ENCODE measurements at regions not wholly inside any gene's neighbourhood (a gene's known extent, or its start where the extent isn't known, plus 50 kb on each side); places are given as distances from the start of the nearest gene placed in this dataset.
"Not testable (repeated sequence)": the region's sequence is repeated elsewhere in the genome, so short reads cannot be mapped to it uniquely, and the experiment has no call there.

DNA sequence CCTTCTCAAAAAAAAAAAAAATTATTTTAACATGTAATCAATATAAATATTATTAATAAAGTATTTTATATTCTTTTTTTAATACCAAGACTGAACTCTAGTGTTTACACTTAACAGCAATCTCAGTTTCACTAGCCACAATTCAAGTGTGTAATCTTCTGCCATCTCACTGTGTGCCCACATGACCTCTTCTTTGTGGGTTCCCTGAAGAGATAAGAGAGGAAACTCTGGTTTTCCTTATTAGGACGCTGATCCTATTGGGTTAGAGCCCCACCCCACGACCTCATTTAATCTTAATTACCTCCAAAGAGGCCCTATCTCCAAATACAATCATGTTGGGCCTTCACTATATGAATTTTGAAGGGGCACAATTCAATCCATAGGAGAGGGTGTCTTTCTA, 177.6 kb downstream of the STK31 start:
- no peaks in the 10 kb centered on the region for H3K36me3 Mint-ChIP-seq (ENCODE audit: low read depth)
- DNase-seq: no peak
- POLR2A ChIA-PET: no interaction called here
- H3K9me3 Mint-ChIP-seq: no peaks in the 10 kb centered on the region
- H3K4me3 Mint-ChIP-seq: no peak overlapping the region
- peaks cover 5% of the 10 kb centered on the region for H3K4me1 Mint-ChIP-seq
- CTCF ChIA-PET: no interaction called here
- H3K27me3 Mint-ChIP-seq: peaks cover 12% of the 10 kb centered on the region
- H3K27ac Mint-ChIP-seq: no peak overlapping the region

DNA sequence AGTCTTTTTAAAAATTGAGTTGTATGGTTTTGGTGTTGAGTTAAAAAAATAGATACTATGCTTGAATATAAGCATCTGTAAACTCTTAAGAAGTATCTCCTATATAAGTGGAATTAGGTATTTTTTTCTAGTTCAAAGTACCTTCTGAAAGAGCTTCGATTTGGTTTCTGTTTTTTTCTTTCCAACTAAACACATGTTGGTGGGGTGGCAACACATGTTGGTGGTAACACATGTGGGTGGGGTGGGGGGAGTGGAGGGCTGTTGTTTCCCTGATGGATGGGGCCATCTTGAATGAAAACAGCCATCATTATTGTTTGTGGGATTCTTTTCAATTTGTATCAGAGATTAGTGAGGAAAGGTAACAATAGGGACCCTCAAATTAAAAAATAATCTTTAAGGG, 178.9 kb downstream of the STK31 start:
- no peak overlapping the region for H3K27ac Mint-ChIP-seq
- H3K36me3 Mint-ChIP-seq (ENCODE audit: low read depth): no peaks in the 10 kb centered on the region
- POLR2A ChIA-PET: no interaction called here
- DNase-seq: no peak
- H3K27me3 Mint-ChIP-seq: peaks cover 21% of the 10 kb centered on the region
- H3K4me3 Mint-ChIP-seq: no peak overlapping the region
- CTCF ChIA-PET: no interaction called here
- H3K4me1 Mint-ChIP-seq: peaks cover 16% of the 10 kb centered on the region
- H3K9me3 Mint-ChIP-seq: no peaks in the 10 kb centered on the region

DNA sequence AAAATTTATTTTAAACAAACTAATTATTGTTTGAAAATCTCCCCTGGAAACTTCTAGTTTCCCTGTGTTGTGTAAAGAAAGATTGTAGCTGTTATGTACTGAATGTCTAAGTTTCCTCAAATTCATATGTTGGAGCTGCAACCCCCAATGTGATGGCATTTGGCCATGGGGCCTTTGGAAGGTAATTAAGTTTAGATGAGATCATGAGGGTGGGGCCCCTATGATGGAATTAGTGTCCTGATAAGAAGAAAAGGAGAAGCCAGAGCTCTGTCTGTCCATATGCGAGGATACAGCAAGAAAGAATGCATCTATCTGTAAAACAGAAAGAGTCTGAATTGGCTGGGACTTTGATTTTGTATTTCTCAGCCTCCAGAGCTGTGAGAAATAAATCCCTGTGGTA, 179.5 kb downstream of the STK31 start:
- ChIA-PET CTCF (no interaction called here), POLR2A (no interaction called here)
- H3K36me3 Mint-ChIP-seq (ENCODE audit: low read depth): no peaks in the 10 kb centered on the region
- no peak overlapping the region for H3K4me3 Mint-ChIP-seq
- H3K27ac Mint-ChIP-seq: no peak overlapping the region
- H3K27me3 Mint-ChIP-seq: peaks cover 22% of the 10 kb centered on the region
- DNase-seq: no peak
- H3K9me3 Mint-ChIP-seq: no peaks in the 10 kb centered on the region
- H3K4me1 Mint-ChIP-seq: peaks cover 22% of the 10 kb centered on the region

DNA sequence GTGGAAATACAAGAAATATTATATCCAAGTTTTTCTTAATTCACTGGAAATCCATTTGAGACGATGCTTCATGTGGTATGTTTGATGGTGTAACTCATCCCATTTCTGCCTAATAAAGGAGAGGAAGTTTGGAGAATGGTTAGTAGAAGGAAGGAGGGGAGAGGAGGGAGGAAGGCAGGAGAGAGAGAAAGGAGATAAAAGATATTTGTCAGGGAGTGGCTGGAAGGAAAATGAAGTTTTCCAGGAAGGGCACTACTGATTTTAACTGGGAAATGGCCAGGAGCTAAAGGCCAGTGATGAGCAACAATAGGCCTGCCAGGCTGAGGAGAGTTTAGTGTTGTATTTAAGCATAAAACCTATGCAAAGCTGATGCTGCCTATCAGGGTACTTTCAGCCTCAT, 182.0 kb downstream of the STK31 start:
- Mint-ChIP-seq H3K36me3 (ENCODE audit: low read depth) (no peaks in the 10 kb centered on the region), H3K27me3 (peaks cover 24% of the 10 kb centered on the region), H3K4me1 (peaks cover 35% of the 10 kb centered on the region), H3K27ac (no peak overlapping the region), H3K9me3 (no peaks in the 10 kb centered on the region), H3K4me3 (no peak overlapping the region)
- no peak for DNase-seq
- ChIA-PET CTCF (no interaction called here), POLR2A (no interaction called here)

DNA sequence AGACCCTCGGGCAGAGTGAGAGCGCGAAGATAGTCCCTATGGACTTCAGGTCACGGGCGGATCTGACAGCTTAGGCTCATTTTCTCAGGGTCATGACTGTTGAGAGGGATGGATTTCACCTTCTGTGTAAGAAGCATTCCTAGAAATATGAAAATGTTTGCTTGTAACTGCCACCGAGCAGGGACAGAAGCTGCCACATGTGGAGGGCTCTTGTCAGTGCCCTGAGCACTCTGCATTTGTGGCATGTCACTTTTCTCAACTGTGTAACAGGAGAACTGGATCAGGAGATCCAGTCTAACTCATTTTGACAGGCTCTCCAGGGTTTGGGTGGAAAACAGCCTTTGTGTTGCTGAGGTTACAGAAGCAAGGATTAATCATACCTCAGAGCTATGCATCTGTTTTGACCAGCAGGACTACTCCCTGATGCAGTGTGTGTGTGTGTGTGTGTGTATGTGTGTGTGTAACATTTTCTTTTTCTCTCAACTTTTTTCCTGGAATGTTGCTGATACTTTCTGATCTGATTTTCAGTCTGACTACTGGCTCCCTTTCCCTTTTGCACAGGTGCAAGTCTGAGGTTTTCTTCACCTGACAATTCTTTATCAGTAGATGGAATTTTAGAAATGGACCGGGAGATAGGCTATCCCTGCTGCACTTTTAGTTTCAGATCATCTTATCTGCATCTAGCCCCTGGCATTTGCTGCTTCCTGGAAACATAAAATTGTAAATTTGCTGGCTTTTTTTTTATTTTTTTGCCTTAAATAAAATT, 183.3 kb downstream of the STK31 start:
- Mint-ChIP-seq H3K9me3 (no peaks in the 10 kb centered on the region), H3K27ac (no peak overlapping the region), H3K27me3 (peaks cover 24% of the 10 kb centered on the region), H3K4me3 (no peak overlapping the region), H3K4me1 (peaks cover 30% of the 10 kb centered on the region), H3K36me3 (ENCODE audit: low read depth) (no peaks in the 10 kb centered on the region)
- DNase-seq: no peak
- ChIA-PET POLR2A (no interaction called here), CTCF (no interaction called here)

DNA sequence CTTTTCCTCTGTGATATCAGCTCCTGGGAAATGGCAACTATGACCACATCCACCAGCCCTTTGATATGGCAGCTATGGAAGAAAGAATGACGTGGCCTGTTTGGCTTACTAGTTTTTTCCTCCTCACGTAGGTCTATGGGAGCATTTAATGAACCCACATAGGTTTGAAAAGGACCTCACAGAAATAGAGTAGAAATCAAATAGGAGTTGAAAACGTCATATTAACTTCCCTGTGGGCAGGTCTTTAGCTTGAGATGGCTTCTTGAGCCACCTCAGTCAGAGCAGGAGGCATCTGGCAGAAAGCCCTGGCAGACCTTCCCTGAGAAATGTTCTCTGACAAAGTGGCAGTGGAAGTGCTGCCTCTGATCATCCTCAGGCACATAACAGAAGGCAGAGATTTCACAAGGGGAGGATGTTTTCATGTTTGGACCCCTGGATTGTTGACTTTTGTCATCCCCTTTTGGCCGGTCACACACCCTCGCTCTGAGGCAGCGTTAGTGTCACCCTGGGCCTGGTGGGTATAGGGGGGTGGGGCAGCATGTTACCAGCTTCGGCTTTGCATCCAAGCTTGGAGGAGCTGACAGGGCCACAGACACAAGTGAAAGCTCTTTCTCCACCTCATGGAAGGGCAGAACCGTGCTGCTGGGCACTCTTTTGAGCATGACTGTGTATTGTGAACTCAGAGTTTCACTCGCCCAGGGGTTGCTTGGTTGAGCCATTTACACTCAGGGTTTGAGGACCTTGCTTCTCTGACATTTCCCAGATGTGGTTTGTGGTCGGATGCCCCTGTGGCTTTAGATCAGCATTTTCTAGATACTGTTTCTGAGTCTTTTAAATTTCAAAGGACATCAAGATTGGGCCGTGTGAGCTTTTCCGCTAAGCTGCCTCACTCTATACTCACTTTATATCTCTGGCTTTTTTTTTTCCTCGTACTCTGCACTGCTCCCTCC, 184.2 kb downstream of the STK31 start:
- ChIA-PET POLR2A (interaction anchor here (1.4 kb wide), 1 partner anchor 10 kb away, joined by 3 read pairs; no protein-coding TSS in a partner anchor), CTCF (no interaction called here)
- Mint-ChIP-seq H3K36me3 (ENCODE audit: low read depth) (no peaks in the 10 kb centered on the region), H3K9me3 (no peaks in the 10 kb centered on the region), H3K27ac (peak overlapping the region; percentile 13), H3K4me1 (peaks cover 30% of the 10 kb centered on the region), H3K27me3 (peaks cover 24% of the 10 kb centered on the region), H3K4me3 (no peak overlapping the region)
- DNase-seq: peak; percentile 70

DNA sequence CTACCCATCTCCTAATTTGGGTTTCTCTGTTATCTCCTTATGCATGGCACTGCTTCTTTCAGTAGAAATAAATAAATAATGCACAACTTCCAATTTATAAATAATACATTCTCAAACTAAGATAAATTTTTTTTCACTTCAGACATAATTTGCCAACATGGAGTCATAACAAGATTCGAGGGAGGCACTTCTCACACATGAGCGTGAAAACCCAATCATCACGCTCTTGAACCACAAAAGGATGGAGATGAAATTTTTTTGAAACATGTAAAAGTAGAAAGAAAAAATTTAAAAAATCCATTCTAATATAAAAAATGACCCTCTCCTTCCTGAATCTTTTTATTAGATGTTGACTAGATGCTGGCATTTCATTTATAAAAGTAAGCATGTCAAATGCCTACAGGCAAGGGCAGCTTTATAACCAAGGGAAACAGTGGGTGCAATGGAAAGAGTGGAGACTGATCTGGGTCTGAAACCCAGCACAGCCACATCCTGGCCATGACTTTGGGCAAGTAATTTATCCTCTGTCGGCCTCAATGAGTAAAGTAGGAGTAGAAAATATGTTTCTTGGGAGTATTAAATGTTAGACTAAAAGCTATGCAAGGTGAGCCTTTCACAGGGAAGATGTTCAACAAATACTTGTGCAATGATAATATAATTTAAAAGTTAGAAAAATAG, 185.0 kb downstream of the STK31 start:
- ChIA-PET CTCF (no interaction called here), POLR2A (interaction anchor here (0.8 to 1.4 kb wide), 2 partner anchors 10 to 11 kb away, joined by 3 read pairs; no protein-coding TSS in a partner anchor)
- Mint-ChIP-seq H3K27ac (peak overlapping the region; percentile 13), H3K4me1 (peaks cover 30% of the 10 kb centered on the region), H3K4me3 (no peak overlapping the region), H3K9me3 (no peaks in the 10 kb centered on the region), H3K36me3 (ENCODE audit: low read depth) (no peaks in the 10 kb centered on the region), H3K27me3 (peaks cover 20% of the 10 kb centered on the region)
- no peak for DNase-seq

DNA sequence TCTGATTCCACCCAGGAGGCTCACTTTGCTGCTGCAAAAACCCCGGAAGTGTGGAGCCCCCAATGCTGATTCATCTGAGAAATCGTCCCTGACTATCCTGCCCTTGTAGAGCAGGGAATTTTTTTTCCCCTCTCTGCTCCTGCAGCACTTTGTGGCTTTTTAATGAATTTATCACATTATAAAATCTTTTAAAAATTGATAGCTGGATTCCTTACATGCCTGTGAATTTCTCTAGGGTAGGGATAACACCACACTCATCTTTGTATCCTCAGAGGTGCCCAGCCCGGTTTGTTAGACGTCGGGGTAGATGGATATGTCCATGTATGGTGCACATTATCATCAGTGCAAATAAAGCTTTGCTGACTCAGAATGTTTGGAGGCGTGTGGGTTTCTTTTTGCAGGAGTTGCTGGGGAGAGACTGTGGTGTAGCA, 185.7 kb downstream of the STK31 start:
- ChIA-PET POLR2A (interaction anchor here (0.8 kb wide), 1 partner anchor 9 kb away, joined by 3 read pairs; no protein-coding TSS in a partner anchor), CTCF (no interaction called here)
- DNase-seq: no peak
- Mint-ChIP-seq H3K9me3 (no peaks in the 10 kb centered on the region), H3K36me3 (ENCODE audit: low read depth) (no peaks in the 10 kb centered on the region), H3K27ac (no peak overlapping the region), H3K4me3 (no peak overlapping the region), H3K4me1 (peaks cover 30% of the 10 kb centered on the region), H3K27me3 (peaks cover 18% of the 10 kb centered on the region)

DNA sequence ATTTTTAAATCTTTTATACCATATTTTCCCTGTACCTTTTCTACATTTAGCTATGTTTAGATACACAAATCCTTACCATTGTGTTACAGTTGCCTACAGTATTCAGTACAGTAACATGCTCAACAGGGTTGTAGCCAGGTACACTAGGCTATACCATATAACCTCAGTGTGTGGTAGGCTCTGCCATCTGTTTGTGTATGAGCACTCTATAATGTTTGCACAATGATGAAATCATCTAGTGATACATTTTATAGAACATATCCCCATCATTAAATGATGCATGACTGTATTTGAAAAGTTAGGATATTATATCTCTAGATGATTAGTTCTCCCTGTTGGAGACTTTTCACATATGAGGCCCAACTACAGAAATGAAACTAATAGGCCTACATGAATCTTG, 188.6 kb downstream of the STK31 start:
- Mint-ChIP-seq H3K27me3 (peaks cover 10% of the 10 kb centered on the region), H3K36me3 (ENCODE audit: low read depth) (no peaks in the 10 kb centered on the region), H3K9me3 (no peaks in the 10 kb centered on the region), H3K27ac (no peak overlapping the region), H3K4me3 (no peak overlapping the region), H3K4me1 (peaks cover 22% of the 10 kb centered on the region)
- CTCF ChIA-PET: no interaction called here
- POLR2A ChIA-PET: no interaction called here
- no peak for DNase-seq

DNA sequence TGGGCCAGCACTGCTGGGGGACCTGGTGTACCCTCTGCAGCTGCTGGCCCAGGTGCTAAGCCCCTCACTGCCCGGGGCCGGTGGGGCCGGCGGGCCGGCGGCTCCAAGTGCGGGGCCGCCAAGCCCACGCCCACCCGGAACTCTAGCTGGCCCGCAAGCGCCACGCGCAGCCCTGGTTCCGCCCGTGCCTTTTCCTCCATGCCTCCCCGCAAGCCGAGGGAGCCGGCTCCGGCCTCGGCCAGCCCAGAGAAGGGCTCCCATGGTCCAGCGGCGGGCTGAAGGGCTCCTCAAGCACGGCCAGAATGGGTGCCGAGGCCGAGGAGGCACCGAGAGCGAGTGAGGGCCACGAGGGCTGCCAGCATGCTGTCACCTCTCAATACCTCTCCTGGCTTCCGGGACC, 194.9 kb downstream of the STK31 start:
- CTCF ChIA-PET; H3K9me3 Mint-ChIP-seq; H3K27ac Mint-ChIP-seq; H3K4me1 Mint-ChIP-seq; H3K4me3 Mint-ChIP-seq; H3K36me3 Mint-ChIP-seq (ENCODE audit: low read depth); DNase-seq: not testable (repeated sequence)
- POLR2A ChIA-PET: interaction anchor here (0.8 kb wide), 1 partner anchor 10 kb away, joined by 3 read pairs; no protein-coding TSS in a partner anchor
- peaks cover 11% of the 10 kb centered on the region for H3K27me3 Mint-ChIP-seq

DNA sequence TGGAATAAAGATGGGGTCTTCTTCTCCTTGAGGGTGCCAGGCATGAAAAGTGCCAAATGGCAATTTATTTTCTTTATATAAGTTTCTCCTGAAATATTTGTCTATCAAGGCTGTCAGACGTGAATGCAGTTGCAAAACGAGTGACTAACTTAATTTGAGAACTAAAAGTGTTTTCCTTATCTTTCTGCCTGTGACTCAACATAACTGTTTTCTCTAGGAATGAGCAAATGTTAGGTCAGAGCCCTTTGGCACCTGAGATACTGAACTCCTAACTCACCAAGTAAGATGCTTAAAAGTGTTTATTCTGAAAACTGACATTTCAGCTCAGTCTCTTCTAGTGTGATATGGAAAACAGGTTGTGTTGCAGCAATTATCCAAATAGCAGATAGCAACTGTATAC, 197.0 kb downstream of the STK31 start:
- H3K36me3 Mint-ChIP-seq (ENCODE audit: low read depth): no peaks in the 10 kb centered on the region
- H3K4me3 Mint-ChIP-seq: no peak overlapping the region
- H3K27me3 Mint-ChIP-seq: peaks cover 7% of the 10 kb centered on the region
- ChIA-PET POLR2A (no interaction called here), CTCF (no interaction called here)
- H3K9me3 Mint-ChIP-seq: no peaks in the 10 kb centered on the region
- H3K4me1 Mint-ChIP-seq: no peaks in the 10 kb centered on the region
- no peak overlapping the region for H3K27ac Mint-ChIP-seq
- no peak for DNase-seq

DNA sequence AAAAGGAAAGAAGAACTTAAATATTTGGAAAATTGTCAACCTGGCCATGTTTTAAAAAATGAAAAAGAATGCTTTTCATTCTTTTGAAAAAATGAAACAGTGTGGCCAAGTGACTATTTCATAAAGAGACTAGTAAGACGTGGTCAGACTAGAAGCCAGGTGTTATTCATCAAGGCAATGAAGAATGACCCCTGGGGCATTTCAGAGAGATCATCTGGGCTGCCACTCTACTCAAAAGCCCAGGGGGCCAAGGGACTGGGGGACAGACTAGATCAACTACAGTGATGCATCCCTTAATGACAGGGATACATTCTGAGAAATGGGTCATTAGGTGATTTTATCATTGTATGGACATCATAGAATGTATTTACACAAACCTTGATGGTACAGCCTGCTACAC, 199.4 kb downstream of the STK31 start:
- ChIA-PET POLR2A (no interaction called here), CTCF (no interaction called here)
- peaks cover 4% of the 10 kb centered on the region for H3K27me3 Mint-ChIP-seq
- H3K4me1 Mint-ChIP-seq: no peaks in the 10 kb centered on the region
- no peaks in the 10 kb centered on the region for H3K36me3 Mint-ChIP-seq (ENCODE audit: low read depth)
- no peak overlapping the region for H3K4me3 Mint-ChIP-seq
- peaks cover 3% of the 10 kb centered on the region for H3K9me3 Mint-ChIP-seq
- DNase-seq: no peak
- H3K27ac Mint-ChIP-seq: no peak overlapping the region

DNA sequence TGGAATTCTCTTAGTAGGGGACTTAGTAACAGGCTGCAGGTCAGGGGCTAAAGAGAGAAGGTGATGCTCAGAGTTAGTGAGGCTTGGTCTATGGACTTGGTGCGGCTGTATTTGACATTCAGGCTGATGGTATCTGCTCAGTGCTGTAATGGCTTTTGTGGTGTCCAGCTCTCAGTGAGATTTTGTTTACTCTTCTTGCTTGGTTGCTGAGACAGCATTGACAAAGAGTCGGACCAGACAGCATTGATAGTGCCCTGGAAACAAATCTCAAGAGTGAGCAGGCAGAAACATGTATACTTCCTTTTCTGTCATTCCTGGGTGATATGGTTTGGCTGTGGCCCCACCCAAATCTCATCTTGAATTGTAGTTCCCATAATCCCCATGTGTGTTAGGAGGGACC, 202.0 kb downstream of the STK31 start:
- Mint-ChIP-seq H3K4me3 (no peak overlapping the region), H3K36me3 (ENCODE audit: low read depth) (no peaks in the 10 kb centered on the region), H3K4me1 (no peaks in the 10 kb centered on the region), H3K27ac (no peak overlapping the region), H3K27me3 (peaks cover 8% of the 10 kb centered on the region), H3K9me3 (peaks cover 3% of the 10 kb centered on the region)
- ChIA-PET CTCF (no interaction called here), POLR2A (no interaction called here)
- DNase-seq: no peak
